HG03064 (cell line): ENCODE measurements at regions not wholly inside any gene's neighbourhood (a gene's known extent, or its start where the extent isn't known, plus 50 kb on each side); places are given as distances from the start of the nearest gene placed in this dataset.
A peak's percentile ranks its signal among the peaks of the same experiment; 100 is the strongest.

Experiments
- ATAC-seq: cut with Tn5 transposase; IDR thresholded peaks from one replicate; pipeline ENCODE4 v1.9.1; 2021; ENCODE audit warnings: low read depth; ENCODE audit not compliant: unreplicated experiment

- ATAC-seq = peak; percentile 84
These were observed 143.0 kb upstream of the ADRA1B start for GRCh38 chr5:159773062-159773924.

GRCh38 chr5:159774476-159775031 lies 141.7 kb upstream of the ADRA1B start:
- ATAC-seq = no peak

GRCh38 chr5:159775890-159776289 lies 140.4 kb upstream of the ADRA1B start:
- no peak for ATAC-seq

- ATAC-seq = no peak
These were observed 139.1 kb upstream of the ADRA1B start for GRCh38 chr5:159777049-159777660.

GRCh38 chr5:159779481-159779880 lies 136.8 kb upstream of the ADRA1B start:
- no peak for ATAC-seq

GRCh38 chr5:159780246-159780645 lies 136.0 kb upstream of the ADRA1B start:
- ATAC-seq = no peak

GRCh38 chr5:159781626-159782157 lies 134.6 kb upstream of the ADRA1B start:
- ATAC-seq = no peak

GRCh38 chr5:159782197-159782994 lies 133.9 kb upstream of the ADRA1B start:
- ATAC-seq = no peak

- no peak for ATAC-seq
These were observed 133.3 kb upstream of the ADRA1B start for GRCh38 chr5:159782995-159783300.

- no peak for ATAC-seq
These were observed 132.5 kb upstream of the ADRA1B start for GRCh38 chr5:159783726-159784247.

- no peak for ATAC-seq
These were observed 131.3 kb upstream of the ADRA1B start for GRCh38 chr5:159784993-159785392.

- ATAC-seq = no peak
These were observed 130.6 kb upstream of the ADRA1B start for GRCh38 chr5:159785656-159786055.

- ATAC-seq = no peak
These were observed 130.1 kb upstream of the ADRA1B start for GRCh38 chr5:159786201-159786600.

GRCh38 chr5:159786901-159787691 lies 129.2 kb upstream of the ADRA1B start:
- no peak for ATAC-seq

- no peak for ATAC-seq
These were observed 128.4 kb upstream of the ADRA1B start for GRCh38 chr5:159787837-159788236.

- no peak for ATAC-seq
These were observed 127.4 kb upstream of the ADRA1B start for GRCh38 chr5:159788835-159789331.

GRCh38 chr5:159792180-159792579 lies 124.1 kb upstream of the ADRA1B start:
- no peak for ATAC-seq

GRCh38 chr5:159797261-159797970 lies 118.9 kb upstream of the ADRA1B start:
- no peak for ATAC-seq

- ATAC-seq = no peak
These were observed 116.6 kb upstream of the ADRA1B start for GRCh38 chr5:159799701-159800100.
